Liver (tissue), 8 donors: ENCODE measurements at regions not wholly inside any gene's neighbourhood (a gene's known extent, or its start where the extent isn't known, plus 50 kb on each side); places are given as distances from the start of the nearest gene placed in this dataset.
A peak's percentile ranks its signal among the peaks of the same experiment; 100 is the strongest.

Experiments
- DNase-seq: peaks from one replicate; pipeline ENCODE4 v3.0.0-alpha.2; 2017; ENCODE audit warnings: low spot score
- H3K27ac ChIP-seq, 2 donors: one replicate each; pipeline ENCODE4 v1.7.0; 2013; ENCODE audit warnings: inconsistent platforms in 2 of 2, low read length in 2 of 2, control low read depth in 1 of 2, low read depth in 1 of 2, mild to moderate bottlenecking in 1 of 2
- H3K27me3 ChIP-seq, 4 donors: one replicate each; pipeline versions ENCODE4 v1.6.1 to v1.7.0; 2013; ENCODE audit warnings: low read length in 3 of 4, inconsistent platforms in 1 of 4, mild to moderate bottlenecking in 1 of 4, moderate library complexity in 1 of 4; ENCODE audit not compliant: control insufficient read depth in 4 of 4, insufficient read depth in 4 of 4
- H3K36me3 ChIP-seq, 4 donors: one replicate each; pipeline versions ENCODE4 v1.6.1 to v1.7.0; 2013; ENCODE audit warnings: low read length in 3 of 4, mild to moderate bottlenecking in 3 of 4, low read depth in 1 of 4, moderate library complexity in 1 of 4; ENCODE audit not compliant: control insufficient read depth in 4 of 4, insufficient read depth in 3 of 4
- H3K4me1 ChIP-seq, 4 donors: one replicate each; pipeline versions ENCODE4 v1.6.1 to v1.7.0; 2013; ENCODE audit warnings: low read length in 3 of 4, mild to moderate bottlenecking in 3 of 4, moderate library complexity in 1 of 4; ENCODE audit not compliant: control insufficient read depth in 4 of 4, insufficient read depth in 4 of 4
- H3K4me3 ChIP-seq, 3 donors: one replicate each; pipeline versions ENCODE4 v1.6.1 to v1.7.0; 2013; ENCODE audit warnings: low read length in 3 of 3, control low read depth in 1 of 3, low read depth in 1 of 3, mild to moderate bottlenecking in 1 of 3
- H3K9ac ChIP-seq, 2 donors: one replicate each; pipeline ENCODE4 v1.7.0; 2013; ENCODE audit warnings: low read length in 2 of 2, mild to moderate bottlenecking in 2 of 2, moderate library complexity in 2 of 2, control low read depth in 1 of 2, low read depth in 1 of 2
- H3K9me3 ChIP-seq, 4 donors: one replicate each; pipeline versions ENCODE4 v1.6.1 to v1.7.0; 2013; ENCODE audit warnings: low read length in 3 of 4; ENCODE audit not compliant: control insufficient read depth in 4 of 4
- EGR1 ChIP-seq, 2 donors: IDR thresholded peaks; 2 replicates each; pipeline ENCODE4 v1.6.1; 2016 to 2018; ENCODE audit warnings: antibody characterized with exemption in 2 of 2, low read depth in 2 of 2
- FOXA1 ChIP-seq: IDR thresholded peaks from 2 replicates; pipeline ENCODE4 v1.6.1; 2016; ENCODE audit warnings: antibody characterized with exemption
- FOXA2 ChIP-seq: IDR thresholded peaks from 2 replicates; pipeline ENCODE4 v1.6.1; 2016; ENCODE audit warnings: antibody characterized with exemption
- GABPA ChIP-seq, 2 donors: IDR thresholded peaks in 1 of 2; conservative IDR thresholded peaks in 1 of 2; 2 replicates each; pipeline ENCODE4 v1.6.1; 2016; ENCODE audit warnings: antibody characterized with exemption in 2 of 2, mild to moderate bottlenecking in 1 of 2, moderate library complexity in 1 of 2
- HNF4A ChIP-seq, 2 donors: conservative IDR thresholded peaks; 2 replicates each; pipeline ENCODE4 v1.6.1; 2016; ENCODE audit warnings: antibody characterized with exemption in 2 of 2, mild to moderate bottlenecking in 2 of 2
- HNF4G ChIP-seq: IDR thresholded peaks from 2 replicates; pipeline ENCODE4 v1.6.1; 2016; ENCODE audit warnings: antibody characterized with exemption
- JUND ChIP-seq, 2 donors: IDR thresholded peaks; 2 replicates each; pipeline ENCODE4 v1.6.1; 2016; ENCODE audit warnings: antibody characterized with exemption in 2 of 2
- NR2F2 ChIP-seq: IDR thresholded peaks from 2 replicates; pipeline ENCODE4 v1.6.1; 2016; ENCODE audit warnings: antibody characterized with exemption
- RAD21 ChIP-seq, 2 donors: IDR thresholded peaks; 2 replicates each; pipeline ENCODE4 v1.6.1; 2016; ENCODE audit warnings: antibody characterized with exemption in 2 of 2, mild to moderate bottlenecking in 2 of 2
- RXRA ChIP-seq, 2 donors: IDR thresholded peaks; 2 replicates each; pipeline ENCODE4 v1.6.1; 2017 to 2018; ENCODE audit warnings: antibody characterized with exemption in 2 of 2, mild to moderate bottlenecking in 1 of 2
- SP1 ChIP-seq: IDR thresholded peaks from 2 replicates; pipeline ENCODE4 v1.6.1; 2018; ENCODE audit warnings: antibody characterized with exemption, mild to moderate bottlenecking
- TAF1 ChIP-seq: conservative IDR thresholded peaks from 2 replicates; pipeline ENCODE4 v1.6.1; 2016; ENCODE audit warnings: antibody characterized with exemption, mild to moderate bottlenecking
- YY1 ChIP-seq: IDR thresholded peaks from 2 replicates; pipeline ENCODE4 v1.6.1; 2016; ENCODE audit warnings: antibody characterized with exemption, mild to moderate bottlenecking
- WGBS: extraction: QIAGEN DNeasy Blood & Tissue Kit; methylation state at CpG from one replicate; pipeline ENCODE4 v1.1.7; 2013; 5-methylcytosine and 5-hydroxymethylcytosine counted together
- TF ChIP-seq, protein P1 (sequence below): fragments of 150-350 bp; IDR thresholded peaks from 2 replicates; pipeline ENCODE4 v1.5.1; 2017; ENCODE audit warnings: improper control_type of control experiment, low read depth, low read length; ENCODE audit not compliant: missing input control
- TF ChIP-seq, protein P2 (sequence below): IDR thresholded peaks from 2 replicates; pipeline ENCODE4 v1.6.1; 2016; ENCODE audit warnings: antibody characterized with exemption, mild to moderate bottlenecking
- TF ChIP-seq, protein P3 (sequence below): IDR thresholded peaks from 2 replicates; pipeline ENCODE4 v1.6.1; 2016; ENCODE audit warnings: antibody characterized with exemption
- TF ChIP-seq, protein P4 (sequence below): IDR thresholded peaks from 2 replicates; pipeline ENCODE4 v1.6.1; 2016; ENCODE audit warnings: antibody characterized with exemption
- TF ChIP-seq, protein P5 (sequence below): IDR thresholded peaks from 2 replicates; pipeline ENCODE4 v1.6.1; 2016; ENCODE audit warnings: antibody characterized with exemption
- donor health status: healthy.
- donor health status: healthy.
- donor health status: healthy.
- donor health status: healthy.
- donor health status: healthy.

DNA sequence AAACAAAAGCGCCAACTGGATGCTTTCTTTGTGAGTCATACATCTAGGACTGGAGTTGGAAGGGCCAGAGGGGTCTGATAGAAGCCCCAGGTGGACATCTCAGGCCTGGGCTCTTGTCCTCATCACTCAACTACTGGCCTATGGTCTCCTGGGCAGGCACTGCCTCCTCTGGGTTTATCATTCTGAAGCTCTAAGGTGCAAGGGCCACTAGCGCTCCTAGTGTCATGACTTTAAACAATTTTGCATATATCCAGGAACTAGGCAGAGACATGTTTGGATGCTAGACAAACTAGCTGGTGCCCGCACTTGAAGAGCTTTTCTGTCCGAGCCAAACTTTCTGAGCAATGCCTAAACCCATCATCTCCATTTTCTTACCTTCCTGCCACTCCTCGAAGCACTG lies 72.3 kb downstream of the CD164 start (continued):
- TF ChIP-seq, protein P1, sequence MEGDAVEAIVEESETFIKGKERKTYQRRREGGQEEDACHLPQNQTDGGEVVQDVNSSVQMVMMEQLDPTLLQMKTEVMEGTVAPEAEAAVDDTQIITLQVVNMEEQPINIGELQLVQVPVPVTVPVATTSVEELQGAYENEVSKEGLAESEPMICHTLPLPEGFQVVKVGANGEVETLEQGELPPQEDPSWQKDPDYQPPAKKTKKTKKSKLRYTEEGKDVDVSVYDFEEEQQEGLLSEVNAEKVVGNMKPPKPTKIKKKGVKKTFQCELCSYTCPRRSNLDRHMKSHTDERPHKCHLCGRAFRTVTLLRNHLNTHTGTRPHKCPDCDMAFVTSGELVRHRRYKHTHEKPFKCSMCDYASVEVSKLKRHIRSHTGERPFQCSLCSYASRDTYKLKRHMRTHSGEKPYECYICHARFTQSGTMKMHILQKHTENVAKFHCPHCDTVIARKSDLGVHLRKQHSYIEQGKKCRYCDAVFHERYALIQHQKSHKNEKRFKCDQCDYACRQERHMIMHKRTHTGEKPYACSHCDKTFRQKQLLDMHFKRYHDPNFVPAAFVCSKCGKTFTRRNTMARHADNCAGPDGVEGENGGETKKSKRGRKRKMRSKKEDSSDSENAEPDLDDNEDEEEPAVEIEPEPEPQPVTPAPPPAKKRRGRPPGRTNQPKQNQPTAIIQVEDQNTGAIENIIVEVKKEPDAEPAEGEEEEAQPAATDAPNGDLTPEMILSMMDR: no peak

DNA sequence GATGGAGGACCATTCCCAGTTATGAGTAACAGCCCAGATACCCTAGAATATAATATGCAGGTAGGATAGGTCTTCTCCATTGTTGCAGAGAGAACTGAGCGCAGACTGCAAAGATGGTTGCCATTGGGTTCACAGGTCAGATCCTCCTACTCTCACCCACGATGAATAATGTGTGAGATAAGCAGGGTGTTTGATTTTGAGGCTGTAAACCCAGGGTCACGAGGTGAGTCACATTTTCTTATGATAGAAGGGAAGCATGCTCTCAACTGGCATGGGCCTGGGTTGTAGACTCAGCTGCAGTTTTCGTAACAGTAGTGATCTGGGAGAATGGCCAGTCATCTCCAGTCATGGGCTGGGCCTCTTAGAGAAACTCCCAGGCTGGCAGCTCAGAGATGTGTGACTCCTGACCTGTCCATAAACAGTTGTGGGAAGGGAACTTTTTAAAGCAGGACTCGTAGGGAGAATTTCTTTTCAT lies 74.2 kb downstream of the CD164 start:
- Histone ChIP-seq H3K9me3 (no peaks in the 10 kb centered on the region), H3K36me3 (no peaks in the 10 kb centered on the region), H3K4me1 (peaks cover 0 to 4% (median 1%) of the 10 kb centered on the region in 4 donors), H3K27ac (no peak overlapping the region), H3K9ac (no peak overlapping the region), H3K27me3 (no peaks in the 10 kb centered on the region), H3K4me3 (no peak overlapping the region)
- 64% methylated on average over 5 of the region's 5 CpGs for WGBS
- TF ChIP-seq YY1 (peak; percentile 39), RAD21 (IDR thresholded peaks at IDR 0.05) (no peak), TAF1 (no peak), HNF4G (no peak), FOXA2 (no peak), SP1 (peak; percentile 49), RXRA (IDR thresholded peaks at IDR 0.05) (peak; percentile 56 to 57), NR2F2 (no peak), JUND (IDR thresholded peaks at IDR 0.05) (peak; percentile 36 to 77), HNF4A (conservative IDR thresholded peaks at IDR 0.05) (peak in 1 of 2 donors; percentile 32), GABPA (IDR thresholded peaks at IDR 0.05 in 1 of 2, conservative IDR thresholded peaks at IDR 0.05 in 1 of 2) (no peak), EGR1 (IDR thresholded peaks at IDR 0.05; ENCODE audit: low read depth in 2 of 2) (no peak), FOXA1 (no peak)
- TF ChIP-seq, protein P1: no peak
- TF ChIP-seq, protein P2, sequence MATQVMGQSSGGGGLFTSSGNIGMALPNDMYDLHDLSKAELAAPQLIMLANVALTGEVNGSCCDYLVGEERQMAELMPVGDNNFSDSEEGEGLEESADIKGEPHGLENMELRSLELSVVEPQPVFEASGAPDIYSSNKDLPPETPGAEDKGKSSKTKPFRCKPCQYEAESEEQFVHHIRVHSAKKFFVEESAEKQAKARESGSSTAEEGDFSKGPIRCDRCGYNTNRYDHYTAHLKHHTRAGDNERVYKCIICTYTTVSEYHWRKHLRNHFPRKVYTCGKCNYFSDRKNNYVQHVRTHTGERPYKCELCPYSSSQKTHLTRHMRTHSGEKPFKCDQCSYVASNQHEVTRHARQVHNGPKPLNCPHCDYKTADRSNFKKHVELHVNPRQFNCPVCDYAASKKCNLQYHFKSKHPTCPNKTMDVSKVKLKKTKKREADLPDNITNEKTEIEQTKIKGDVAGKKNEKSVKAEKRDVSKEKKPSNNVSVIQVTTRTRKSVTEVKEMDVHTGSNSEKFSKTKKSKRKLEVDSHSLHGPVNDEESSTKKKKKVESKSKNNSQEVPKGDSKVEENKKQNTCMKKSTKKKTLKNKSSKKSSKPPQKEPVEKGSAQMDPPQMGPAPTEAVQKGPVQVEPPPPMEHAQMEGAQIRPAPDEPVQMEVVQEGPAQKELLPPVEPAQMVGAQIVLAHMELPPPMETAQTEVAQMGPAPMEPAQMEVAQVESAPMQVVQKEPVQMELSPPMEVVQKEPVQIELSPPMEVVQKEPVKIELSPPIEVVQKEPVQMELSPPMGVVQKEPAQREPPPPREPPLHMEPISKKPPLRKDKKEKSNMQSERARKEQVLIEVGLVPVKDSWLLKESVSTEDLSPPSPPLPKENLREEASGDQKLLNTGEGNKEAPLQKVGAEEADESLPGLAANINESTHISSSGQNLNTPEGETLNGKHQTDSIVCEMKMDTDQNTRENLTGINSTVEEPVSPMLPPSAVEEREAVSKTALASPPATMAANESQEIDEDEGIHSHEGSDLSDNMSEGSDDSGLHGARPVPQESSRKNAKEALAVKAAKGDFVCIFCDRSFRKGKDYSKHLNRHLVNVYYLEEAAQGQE: no peak
- TF ChIP-seq, protein P3, sequence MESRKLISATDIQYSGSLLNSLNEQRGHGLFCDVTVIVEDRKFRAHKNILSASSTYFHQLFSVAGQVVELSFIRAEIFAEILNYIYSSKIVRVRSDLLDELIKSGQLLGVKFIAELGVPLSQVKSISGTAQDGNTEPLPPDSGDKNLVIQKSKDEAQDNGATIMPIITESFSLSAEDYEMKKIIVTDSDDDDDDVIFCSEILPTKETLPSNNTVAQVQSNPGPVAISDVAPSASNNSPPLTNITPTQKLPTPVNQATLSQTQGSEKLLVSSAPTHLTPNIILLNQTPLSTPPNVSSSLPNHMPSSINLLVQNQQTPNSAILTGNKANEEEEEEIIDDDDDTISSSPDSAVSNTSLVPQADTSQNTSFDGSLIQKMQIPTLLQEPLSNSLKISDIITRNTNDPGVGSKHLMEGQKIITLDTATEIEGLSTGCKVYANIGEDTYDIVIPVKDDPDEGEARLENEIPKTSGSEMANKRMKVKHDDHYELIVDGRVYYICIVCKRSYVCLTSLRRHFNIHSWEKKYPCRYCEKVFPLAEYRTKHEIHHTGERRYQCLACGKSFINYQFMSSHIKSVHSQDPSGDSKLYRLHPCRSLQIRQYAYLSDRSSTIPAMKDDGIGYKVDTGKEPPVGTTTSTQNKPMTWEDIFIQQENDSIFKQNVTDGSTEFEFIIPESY: no peak
- TF ChIP-seq, protein P4, sequence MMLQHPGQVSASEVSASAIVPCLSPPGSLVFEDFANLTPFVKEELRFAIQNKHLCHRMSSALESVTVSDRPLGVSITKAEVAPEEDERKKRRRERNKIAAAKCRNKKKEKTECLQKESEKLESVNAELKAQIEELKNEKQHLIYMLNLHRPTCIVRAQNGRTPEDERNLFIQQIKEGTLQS: peak; percentile 43
- TF ChIP-seq, protein P5, sequence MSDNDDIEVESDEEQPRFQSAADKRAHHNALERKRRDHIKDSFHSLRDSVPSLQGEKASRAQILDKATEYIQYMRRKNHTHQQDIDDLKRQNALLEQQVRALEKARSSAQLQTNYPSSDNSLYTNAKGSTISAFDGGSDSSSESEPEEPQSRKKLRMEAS: no peak
- DNase-seq: no peak
